CD4-positive, alpha-beta T cell treated with Interleukin-21 for 1 hour (primary cell): ENCODE measurements at regions not wholly inside any gene's neighbourhood (a gene's known extent, or its start where the extent isn't known, plus 50 kb on each side); places are given as distances from the start of the nearest gene placed in this dataset.
"Not testable (repeated sequence)": the region's sequence is repeated elsewhere in the genome, so short reads cannot be mapped to it uniquely, and the experiment has no call there.

Source experiments
- DNase-seq: peaks from one replicate; pipeline ENCODE4 v3.0.0-alpha.2; 2020

GRCh38 chr5:99410386-99410785 is 481.6 kb upstream of the CHD1 start:
- DNase-seq: not testable (repeated sequence)

- DNase-seq: not testable (repeated sequence)
Measured at GRCh38 chr5:99404764-99405302, 476.0 kb upstream of the CHD1 start.

- DNase-seq: not testable (repeated sequence)
Measured at GRCh38 chr5:99400571-99400970, 471.8 kb upstream of the CHD1 start.

GRCh38 chr5:99398976-99399375 is 470.2 kb upstream of the CHD1 start:
- no peak for DNase-seq

- DNase-seq: no peak
Measured at GRCh38 chr5:99386406-99387077, 457.7 kb upstream of the CHD1 start.

GRCh38 chr5:99379187-99379586 is 450.4 kb upstream of the CHD1 start:
- no peak for DNase-seq

GRCh38 chr5:99378443-99378842 is 449.6 kb upstream of the CHD1 start:
- no peak for DNase-seq

- no peak for DNase-seq
Measured at GRCh38 chr5:99369797-99370593, 441.2 kb upstream of the CHD1 start.

GRCh38 chr5:99368726-99369125 is 439.9 kb upstream of the CHD1 start:
- DNase-seq: no peak

GRCh38 chr5:99355881-99356280 is 427.1 kb upstream of the CHD1 start:
- DNase-seq: no peak

GRCh38 chr5:99349787-99350186 is 421.0 kb upstream of the CHD1 start:
- DNase-seq: no peak

GRCh38 chr5:99348597-99348996 is 419.8 kb upstream of the CHD1 start:
- DNase-seq: no peak

GRCh38 chr5:99339758-99340157 is 411.0 kb upstream of the CHD1 start:
- DNase-seq: not testable (repeated sequence)

GRCh38 chr5:99334936-99335335 is 406.1 kb upstream of the CHD1 start:
- no peak for DNase-seq

- no peak for DNase-seq
Measured at GRCh38 chr5:99331061-99331460, 402.3 kb upstream of the CHD1 start.

GRCh38 chr5:99320436-99320835 is 391.6 kb upstream of the CHD1 start:
- no peak for DNase-seq

- DNase-seq: no peak
Measured at GRCh38 chr5:99317136-99317535, 388.3 kb upstream of the CHD1 start.

GRCh38 chr5:99316484-99316883 is 387.7 kb upstream of the CHD1 start:
- DNase-seq: no peak

- DNase-seq: no peak
Measured at GRCh38 chr5:99315413-99316183, 386.8 kb upstream of the CHD1 start.

GRCh38 chr5:99314721-99315120 is 385.9 kb upstream of the CHD1 start:
- no peak for DNase-seq

- no peak for DNase-seq
Measured at GRCh38 chr5:99308131-99308530, 379.3 kb upstream of the CHD1 start.

GRCh38 chr5:99305045-99305580 is 376.3 kb upstream of the CHD1 start:
- no peak for DNase-seq

- no peak for DNase-seq
Measured at GRCh38 chr5:99285606-99286005, 356.8 kb upstream of the CHD1 start.
